ENCODE measurements at regions not wholly inside any gene's neighbourhood (a gene's known extent, or its start where the extent isn't known, plus 50 kb on each side); places are given as distances from the start of the nearest gene placed in this dataset.

DNA sequence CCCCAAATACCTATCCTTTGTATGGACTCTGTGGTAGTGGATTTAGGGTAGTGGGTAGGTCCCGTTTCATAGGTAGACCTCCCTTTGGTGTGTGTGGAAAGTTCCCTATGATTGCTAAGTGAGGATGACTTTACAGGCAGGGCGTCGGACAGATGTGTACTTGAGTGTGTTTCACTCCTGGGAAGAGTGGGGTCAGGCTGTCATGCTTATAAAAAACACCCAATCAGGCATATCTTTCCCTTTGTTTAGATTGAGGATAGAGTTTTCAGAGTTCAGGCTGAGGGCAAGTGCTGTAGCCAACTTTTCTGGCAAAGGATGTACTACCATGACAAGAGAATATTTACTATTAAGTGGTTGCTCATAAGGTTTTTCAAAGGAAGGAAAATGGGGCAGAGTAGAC, 242.0 kb downstream of the YTHDC2 start:
- Histone ChIP-seq H3K27ac (no peak overlapping the region), H3K9me3 (no peaks in the 10 kb centered on the region), H3K27me3 (replicated peaks in 1 of 7) (no peaks in the 10 kb centered on the region), H3K4me3 (no peak overlapping the region), H3K4me1 (no peaks in the 10 kb centered on the region), H3K36me3 (no peaks in the 10 kb centered on the region)
- TF ChIP-seq, protein P1, sequence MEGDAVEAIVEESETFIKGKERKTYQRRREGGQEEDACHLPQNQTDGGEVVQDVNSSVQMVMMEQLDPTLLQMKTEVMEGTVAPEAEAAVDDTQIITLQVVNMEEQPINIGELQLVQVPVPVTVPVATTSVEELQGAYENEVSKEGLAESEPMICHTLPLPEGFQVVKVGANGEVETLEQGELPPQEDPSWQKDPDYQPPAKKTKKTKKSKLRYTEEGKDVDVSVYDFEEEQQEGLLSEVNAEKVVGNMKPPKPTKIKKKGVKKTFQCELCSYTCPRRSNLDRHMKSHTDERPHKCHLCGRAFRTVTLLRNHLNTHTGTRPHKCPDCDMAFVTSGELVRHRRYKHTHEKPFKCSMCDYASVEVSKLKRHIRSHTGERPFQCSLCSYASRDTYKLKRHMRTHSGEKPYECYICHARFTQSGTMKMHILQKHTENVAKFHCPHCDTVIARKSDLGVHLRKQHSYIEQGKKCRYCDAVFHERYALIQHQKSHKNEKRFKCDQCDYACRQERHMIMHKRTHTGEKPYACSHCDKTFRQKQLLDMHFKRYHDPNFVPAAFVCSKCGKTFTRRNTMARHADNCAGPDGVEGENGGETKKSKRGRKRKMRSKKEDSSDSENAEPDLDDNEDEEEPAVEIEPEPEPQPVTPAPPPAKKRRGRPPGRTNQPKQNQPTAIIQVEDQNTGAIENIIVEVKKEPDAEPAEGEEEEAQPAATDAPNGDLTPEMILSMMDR (IDR thresholded peaks at IDR 0.05 in 8 of 11, conservative IDR thresholded peaks at IDR 0.05 in 3 of 11): no peak
- TF ChIP-seq POLR2A (IDR thresholded peaks at IDR 0.05): no peak
- no peak for TF ChIP-seq POLR2AphosphoS5 (IDR thresholded peaks at IDR 0.05)
- 63 to 80% (median 73%) methylated on average over 3 of the region's 3 CpGs for WGBS, 5 donors
- DNase-seq: no peak
- intact Hi-C loops (cut with DNase I; ENCODE audit: low total_unique reads): no loop called here

DNA sequence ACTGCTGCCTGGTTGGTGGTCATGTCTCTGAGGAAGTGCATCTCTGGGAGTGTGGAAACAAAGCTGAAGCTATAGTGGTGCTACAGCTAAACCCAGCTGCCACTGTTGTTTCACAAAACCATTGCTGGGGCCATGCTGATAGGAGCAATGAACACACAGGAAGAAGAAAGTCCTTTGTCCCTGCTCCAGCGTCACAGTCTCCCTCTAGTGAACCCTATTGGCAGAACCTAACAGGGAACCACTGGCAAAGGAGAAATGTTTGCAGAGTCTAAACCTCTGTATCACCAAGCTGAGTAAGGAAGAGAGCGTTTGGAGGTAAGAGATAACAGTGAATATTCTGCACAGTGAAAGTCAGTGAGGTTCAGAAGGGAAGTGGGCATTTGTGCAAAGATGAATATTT, 244.0 kb downstream of the YTHDC2 start:
- H3K4me1 ChIP-seq: no peaks in the 10 kb centered on the region

DNA sequence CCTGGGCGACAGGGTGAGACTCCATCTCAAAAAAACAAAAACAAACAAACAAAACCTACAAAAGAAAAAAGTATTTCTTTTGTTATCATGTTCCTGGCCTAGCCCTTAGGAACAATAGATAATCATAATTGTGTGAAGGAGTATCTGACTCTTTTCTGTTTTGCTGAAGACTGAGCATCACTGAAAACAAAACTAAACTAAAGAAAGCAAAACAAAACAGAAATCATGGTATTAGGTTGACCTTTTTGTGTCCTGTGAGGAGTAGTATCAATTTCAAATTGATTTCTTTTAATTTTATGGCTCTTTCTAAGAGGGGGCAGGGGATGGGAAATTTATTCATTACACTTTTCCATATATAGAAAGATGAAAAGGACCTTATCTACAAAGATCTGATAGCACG, 246.0 kb downstream of the YTHDC2 start:
- Histone ChIP-seq H3K9me3 (peaks cover 0 to 5% (median 0%) of the 10 kb centered on the region in 8 donors), H3K4me3 (no peak overlapping the region), H3K27me3 (replicated peaks in 1 of 7) (no peaks in the 10 kb centered on the region), H3K27ac (no peak overlapping the region), H3K36me3 (no peaks in the 10 kb centered on the region), H3K4me1 (no peaks in the 10 kb centered on the region)
- DNase-seq: no peak
- intact Hi-C loops (cut with DNase I; ENCODE audit: low total_unique reads): no loop called here
- WGBS, 5 donors: 49 to 59% (median 55%) methylated on average over 2 of the region's 2 CpGs
- TF ChIP-seq POLR2A (IDR thresholded peaks at IDR 0.05): no peak

More for the DNA sequence above, 244.0 kb downstream of the YTHDC2 start:
- no peaks in the 10 kb centered on the region for H3K27me3 ChIP-seq (replicated peaks in 1 of 7)
- WGBS, 5 donors: 68 to 84% (median 73%) methylated on average over 2 of the region's 2 CpGs
- H3K9me3 ChIP-seq: no peaks in the 10 kb centered on the region
- intact Hi-C loops (cut with DNase I; ENCODE audit: low total_unique reads): no loop called here
- no peaks in the 10 kb centered on the region for H3K36me3 ChIP-seq
- no peak for TF ChIP-seq POLR2A (IDR thresholded peaks at IDR 0.05)
- TF ChIP-seq, protein P1 (IDR thresholded peaks at IDR 0.05 in 8 of 11, conservative IDR thresholded peaks at IDR 0.05 in 3 of 11): no peak
- TF ChIP-seq POLR2AphosphoS5 (IDR thresholded peaks at IDR 0.05): no peak
- no peak overlapping the region for H3K27ac ChIP-seq
- DNase-seq: no peak
- H3K4me3 ChIP-seq: no peak overlapping the region

DNA sequence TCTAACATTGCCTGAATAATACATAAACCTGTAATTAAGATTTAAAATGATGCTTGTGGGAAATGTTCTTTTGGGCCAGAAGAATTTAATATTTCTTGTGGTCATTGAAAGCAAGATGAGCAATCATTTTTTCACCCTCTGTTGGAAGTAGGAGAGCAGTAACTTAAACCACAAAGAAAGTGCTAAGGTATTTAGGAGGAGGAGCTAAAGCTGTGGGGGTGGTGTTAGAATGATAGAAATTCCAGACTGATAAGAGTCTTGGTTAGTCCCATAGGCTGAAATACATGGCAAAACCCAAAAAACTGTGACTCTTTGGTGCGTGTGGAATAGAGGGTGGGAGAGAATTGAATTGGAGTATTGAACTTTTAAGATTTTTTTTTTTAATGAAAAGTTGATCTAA, 247.0 kb downstream of the YTHDC2 start:
- WGBS, 5 donors: 57 to 77% (median 66%) methylated on average over 1 of the region's 1 CpG
- no peaks in the 10 kb centered on the region for H3K36me3 ChIP-seq
- no peak for DNase-seq
- intact Hi-C loops (cut with DNase I; ENCODE audit: low total_unique reads): no loop called here
- no peak overlapping the region for H3K4me3 ChIP-seq
- no peaks in the 10 kb centered on the region for H3K27me3 ChIP-seq (replicated peaks in 1 of 7)
- TF ChIP-seq POLR2AphosphoS5 (IDR thresholded peaks at IDR 0.05) (no peak), POLR2A (IDR thresholded peaks at IDR 0.05) (no peak)
- TF ChIP-seq, protein P1 (IDR thresholded peaks at IDR 0.05 in 8 of 11, conservative IDR thresholded peaks at IDR 0.05 in 3 of 11): no peak
- H3K27ac ChIP-seq: no peak overlapping the region
- peaks cover 0 to 13% (median 0%) of the 10 kb centered on the region in 8 donors for H3K9me3 ChIP-seq
- H3K4me1 ChIP-seq: no peaks in the 10 kb centered on the region

DNA sequence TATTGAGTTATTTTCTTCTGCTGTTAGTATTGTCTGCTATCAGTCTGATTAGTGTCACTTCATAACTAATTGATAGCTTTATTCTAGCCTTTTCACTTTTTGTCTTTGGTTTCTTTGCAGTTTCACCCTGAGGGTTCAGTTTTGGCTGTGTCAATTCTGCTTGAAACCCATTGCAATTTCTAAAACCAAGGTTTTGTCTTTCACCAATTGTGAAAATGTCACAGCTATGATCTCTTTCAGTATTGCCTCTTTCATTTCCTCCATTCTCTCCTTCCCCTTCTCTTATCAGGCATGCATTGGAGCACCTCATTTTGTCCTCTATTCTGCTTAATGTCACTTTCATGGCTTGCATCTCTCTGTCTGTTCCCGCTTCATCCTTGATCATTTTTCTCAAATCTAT, 248.1 kb downstream of the YTHDC2 start:
- Histone ChIP-seq H3K36me3 (no peaks in the 10 kb centered on the region), H3K9me3 (peaks cover 0 to 24% (median 9%) of the 10 kb centered on the region in 8 donors), H3K27ac (no peak overlapping the region), H3K4me3 (no peak overlapping the region), H3K4me1 (no peaks in the 10 kb centered on the region), H3K27me3 (replicated peaks in 1 of 7) (no peaks in the 10 kb centered on the region)
- intact Hi-C loops (cut with DNase I; ENCODE audit: low total_unique reads): no loop called here
- TF ChIP-seq POLR2AphosphoS5 (IDR thresholded peaks at IDR 0.05) (no peak), POLR2A (IDR thresholded peaks at IDR 0.05) (no peak)
- TF ChIP-seq, protein P1 (IDR thresholded peaks at IDR 0.05 in 8 of 11, conservative IDR thresholded peaks at IDR 0.05 in 3 of 11): no peak
- WGBS, 5 donors: 83 to 97% (median 88%) methylated on average over 1 of the region's 1 CpG
- DNase-seq: no peak
